Spleen (tissue), 7 donors: ENCODE measurements at regions not wholly inside any gene's neighbourhood (a gene's known extent, or its start where the extent isn't known, plus 50 kb on each side); places are given as distances from the start of the nearest gene placed in this dataset.

Experiments used
- CTCF ChIP-seq, 11 experiments: fragments of 200-600 bp in 7 of 11; fragments of 450-650 bp in 4 of 11; sonication (generic) in 4 of 11; IDR thresholded peaks in 8 of 11; conservative IDR thresholded peaks in 3 of 11; 1 replicate in 7 of 11; 2 replicates in 4 of 11; pipeline versions ENCODE4 v1.4.0 to v1.8.0; 2016 to 2021; ENCODE audit warnings: antibody characterized with exemption in 11 of 11, inconsistent platforms in 4 of 11, mild to moderate bottlenecking in 1 of 11
- POLR2A ChIP-seq, 3 donors: fragments of 450-650 bp; IDR thresholded peaks; one replicate each; pipeline ENCODE4 v1.5.1; 2017; ENCODE audit warnings: antibody characterized with exemption in 3 of 3, mild to moderate bottlenecking in 1 of 3
- POLR2AphosphoS5 ChIP-seq, 3 donors: sonication (generic); formaldehyde crosslinking; IDR thresholded peaks; one replicate each; pipeline ENCODE4 v1.5.1; 2017; ENCODE audit warnings: antibody characterized with exemption in 3 of 3
- donor health status: DM: no; HTN: no; CAD: no; lungs with moderate emphysema.
- donor health status: DM: no; HTN: no; CAD: no.
- donor health status: DM: no; HTN: no; CAD: no.

DNA sequence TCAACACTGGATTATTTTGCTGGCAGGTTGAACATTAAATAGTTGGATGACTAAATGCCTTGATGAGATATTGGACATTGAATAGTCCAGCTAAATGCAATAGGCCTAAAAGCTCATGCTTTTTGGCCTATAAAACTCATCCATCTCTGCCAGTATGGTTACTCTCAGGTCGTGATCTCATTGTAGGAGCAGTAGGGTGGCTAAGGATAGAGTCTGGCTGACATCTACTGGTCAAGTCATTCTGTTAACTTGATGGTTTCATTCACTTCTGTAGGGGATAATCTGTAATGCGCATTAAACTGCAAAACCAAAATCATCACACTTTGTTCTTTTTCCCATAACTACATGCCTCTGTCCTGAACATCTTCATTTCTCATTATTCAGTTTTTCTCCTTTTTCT, 227.0 kb downstream of the DKK2 start:
- no peak for TF ChIP-seq CTCF (IDR thresholded peaks at IDR 0.05 in 8 of 11, conservative IDR thresholded peaks at IDR 0.05 in 3 of 11)
- TF ChIP-seq POLR2A (IDR thresholded peaks at IDR 0.05) = no peak
- no peak for TF ChIP-seq POLR2AphosphoS5 (IDR thresholded peaks at IDR 0.05)
